ENCODE measurements at regions not wholly inside any gene's neighbourhood (a gene's known extent, or its start where the extent isn't known, plus 50 kb on each side); places are given as distances from the start of the nearest gene placed in this dataset.

GRCh38 chr9:79988126-79988525 lies 416.4 kb downstream of the TLE4 start:
- DNase-seq (no peak), ATAC-seq (ENCODE audit: low read depth) (no peak)
- Mint-ChIP-seq H3K36me3 (no peaks in the 10 kb centered on the region), H3K27me3 (no peaks in the 10 kb centered on the region), H3K9me3 (no peaks in the 10 kb centered on the region), H3K4me3 (no peak overlapping the region), H3K27ac (no peak overlapping the region), H3K4me1 (no peaks in the 10 kb centered on the region)
- POLR2A ChIA-PET: no interaction called here

DNA sequence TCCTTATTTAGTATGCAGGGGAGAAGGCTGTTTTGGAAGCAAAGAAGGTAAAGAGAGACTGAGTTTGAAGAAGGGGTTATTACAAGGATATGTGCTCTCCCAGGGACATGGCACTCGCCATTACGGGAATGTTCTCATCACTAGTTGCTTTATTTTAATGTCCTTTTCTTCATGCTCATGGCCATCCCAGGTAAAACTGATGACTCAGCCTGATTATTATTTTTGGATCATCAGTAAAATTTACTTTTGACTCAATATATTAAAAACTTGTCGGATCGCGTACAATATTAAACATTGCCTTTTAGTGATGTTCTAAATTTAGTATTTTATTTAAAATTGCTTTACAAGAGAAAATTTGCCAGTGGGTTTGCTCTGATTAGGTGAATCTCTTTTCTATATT lies 414.7 kb downstream of the TLE4 start:
- H3K4me1 Mint-ChIP-seq: no peaks in the 10 kb centered on the region
- H3K9me3 Mint-ChIP-seq: no peaks in the 10 kb centered on the region
- no peak for ATAC-seq (ENCODE audit: low read depth)
- H3K27ac Mint-ChIP-seq: no peak overlapping the region
- POLR2A ChIA-PET: no interaction called here
- no peak for DNase-seq
- H3K36me3 Mint-ChIP-seq: no peaks in the 10 kb centered on the region
- no peaks in the 10 kb centered on the region for H3K27me3 Mint-ChIP-seq
- no peak overlapping the region for H3K4me3 Mint-ChIP-seq

DNA sequence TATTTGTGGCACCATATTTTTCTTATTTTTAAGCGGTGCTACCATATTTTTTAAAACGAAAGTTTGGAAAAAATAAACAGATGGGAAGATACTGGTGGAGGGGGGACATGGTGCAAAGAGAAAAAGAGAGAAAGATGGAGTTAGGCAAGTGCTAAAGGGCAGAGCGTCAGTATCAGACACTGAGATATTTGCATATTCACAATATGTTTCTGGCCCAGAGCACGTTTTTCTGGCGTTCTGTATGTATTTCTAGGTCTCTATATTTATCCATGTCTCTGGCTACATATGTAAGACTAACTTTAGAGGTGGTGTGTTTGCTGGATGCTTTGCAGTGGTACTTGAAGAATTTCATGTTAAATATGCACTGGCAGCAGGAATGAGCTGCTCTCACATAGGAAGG lies 414.0 kb downstream of the TLE4 start:
- H3K27ac Mint-ChIP-seq: no peak overlapping the region
- no peaks in the 10 kb centered on the region for H3K36me3 Mint-ChIP-seq
- DNase-seq (no peak), ATAC-seq (ENCODE audit: low read depth) (no peak)
- POLR2A ChIA-PET: no interaction called here
- H3K4me1 Mint-ChIP-seq: no peaks in the 10 kb centered on the region
- no peak overlapping the region for H3K4me3 Mint-ChIP-seq
- no peaks in the 10 kb centered on the region for H3K9me3 Mint-ChIP-seq
- H3K27me3 Mint-ChIP-seq: no peaks in the 10 kb centered on the region

DNA sequence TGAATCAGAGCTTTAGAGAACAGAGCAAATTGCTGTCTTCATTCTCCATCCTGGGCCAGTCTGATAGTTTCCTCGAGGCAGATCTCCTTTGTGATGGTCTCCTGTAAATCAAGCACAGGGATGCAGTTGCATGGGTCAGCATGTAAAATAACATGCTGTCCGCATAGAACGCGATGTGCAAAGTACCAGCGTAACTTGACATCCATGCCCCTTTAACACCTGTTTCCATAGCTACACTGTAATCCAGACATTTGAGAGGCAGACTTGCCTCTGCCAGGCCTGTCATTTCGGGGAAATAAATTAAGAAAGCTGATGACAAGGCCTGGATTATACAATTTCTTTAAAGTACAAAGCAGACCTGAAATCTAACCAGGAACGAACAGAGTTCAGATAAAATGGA lies 413.5 kb downstream of the TLE4 start:
- Mint-ChIP-seq H3K4me1 (no peaks in the 10 kb centered on the region), H3K27ac (no peak overlapping the region), H3K4me3 (no peak overlapping the region), H3K36me3 (no peaks in the 10 kb centered on the region), H3K27me3 (no peaks in the 10 kb centered on the region), H3K9me3 (no peaks in the 10 kb centered on the region)
- ATAC-seq (ENCODE audit: low read depth): no peak
- POLR2A ChIA-PET: no interaction called here
- no peak for DNase-seq

GRCh38 chr9:79984429-79985067 lies 412.8 kb downstream of the TLE4 start:
- H3K9me3 Mint-ChIP-seq: no peaks in the 10 kb centered on the region
- ATAC-seq (ENCODE audit: low read depth) (no peak), DNase-seq (no peak)
- POLR2A ChIA-PET: no interaction called here
- H3K27me3 Mint-ChIP-seq: no peaks in the 10 kb centered on the region
- no peaks in the 10 kb centered on the region for H3K4me1 Mint-ChIP-seq
- H3K27ac Mint-ChIP-seq: no peak overlapping the region
- no peaks in the 10 kb centered on the region for H3K36me3 Mint-ChIP-seq
- no peak overlapping the region for H3K4me3 Mint-ChIP-seq

- peaks cover 2% of the 10 kb centered on the region for H3K27me3 Mint-ChIP-seq
- DNase-seq (no peak), ATAC-seq (ENCODE audit: low read depth) (no peak)
- no peak overlapping the region for H3K4me3 Mint-ChIP-seq
- H3K9me3 Mint-ChIP-seq: no peaks in the 10 kb centered on the region
- H3K27ac Mint-ChIP-seq: no peak overlapping the region
- POLR2A ChIA-PET: no interaction called here
- no peaks in the 10 kb centered on the region for H3K36me3 Mint-ChIP-seq
- H3K4me1 Mint-ChIP-seq: no peaks in the 10 kb centered on the region
These were observed 408.7 kb downstream of the TLE4 start for GRCh38 chr9:79980432-79980831.

GRCh38 chr9:79977510-79978197 lies 405.9 kb downstream of the TLE4 start:
- no peak overlapping the region for H3K27ac Mint-ChIP-seq
- DNase-seq: no peak
- H3K4me3 Mint-ChIP-seq: no peak overlapping the region
- no peaks in the 10 kb centered on the region for H3K4me1 Mint-ChIP-seq
- no peaks in the 10 kb centered on the region for H3K36me3 Mint-ChIP-seq
- ATAC-seq (ENCODE audit: low read depth): no peak
- peaks cover 2% of the 10 kb centered on the region for H3K27me3 Mint-ChIP-seq
- POLR2A ChIA-PET: no interaction called here
- H3K9me3 Mint-ChIP-seq: no peaks in the 10 kb centered on the region

DNA sequence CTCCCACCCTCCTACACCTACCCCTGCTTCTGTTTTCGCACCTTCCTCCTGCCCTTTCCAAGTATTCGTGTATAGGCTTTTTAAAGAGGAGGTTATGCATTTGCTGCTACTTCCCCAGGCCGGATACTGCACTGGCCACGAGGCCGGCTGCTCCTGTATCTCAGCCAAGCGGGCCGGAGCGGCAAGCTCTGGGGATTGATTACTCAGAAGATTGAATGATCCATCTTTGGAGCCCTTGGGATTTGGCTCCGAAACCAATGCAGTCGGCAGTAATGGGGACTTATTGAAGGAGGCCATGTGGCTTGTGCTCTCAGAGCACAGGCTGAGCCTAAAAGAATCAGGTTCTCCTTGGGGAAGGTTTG lies 405.3 kb downstream of the TLE4 start:
- Mint-ChIP-seq H3K4me1 (no peaks in the 10 kb centered on the region), H3K9me3 (peaks cover 2% of the 10 kb centered on the region), H3K36me3 (no peaks in the 10 kb centered on the region), H3K27me3 (peaks cover 2% of the 10 kb centered on the region), H3K4me3 (no peak overlapping the region), H3K27ac (no peak overlapping the region)
- ATAC-seq (ENCODE audit: low read depth): no peak
- POLR2A ChIA-PET: no interaction called here
- DNase-seq: no peak

DNA sequence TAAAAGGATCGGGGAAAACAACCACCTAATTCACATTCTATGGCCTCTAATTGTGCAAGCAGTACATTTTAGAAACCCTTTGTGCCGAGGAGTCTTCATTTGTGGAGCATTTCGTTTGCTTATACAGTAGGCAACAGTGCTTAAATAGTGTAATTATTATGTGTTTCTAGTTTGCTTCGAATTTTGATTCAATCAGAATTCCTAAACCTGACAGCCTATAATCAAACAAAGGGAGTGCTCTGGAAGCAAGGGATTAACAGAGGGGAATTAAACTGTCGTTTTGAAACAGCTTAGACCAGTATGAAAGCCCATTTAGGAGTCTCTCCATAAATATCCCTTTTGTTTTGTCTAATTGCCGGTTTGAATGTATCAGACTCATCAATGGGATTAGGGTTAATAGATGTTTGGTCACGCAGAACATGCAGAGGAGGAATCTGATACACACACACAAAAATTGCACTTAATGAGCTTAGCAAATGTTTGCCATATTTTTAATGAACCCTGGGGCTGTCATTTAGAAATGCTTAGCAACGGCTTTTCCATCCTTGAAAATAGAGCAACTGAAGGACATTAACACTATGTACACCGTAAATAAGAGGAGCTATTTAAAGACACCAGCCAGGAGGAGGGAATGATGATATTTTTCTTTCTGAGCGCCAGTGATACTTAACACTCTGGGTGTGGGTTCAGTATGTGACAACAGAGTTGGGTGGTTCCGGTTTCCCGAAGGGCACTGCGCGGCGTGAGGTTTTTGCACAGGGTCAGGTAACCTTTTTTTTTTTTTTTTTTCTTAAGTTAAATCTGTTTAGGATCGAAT lies 404.7 kb downstream of the TLE4 start:
- H3K36me3 Mint-ChIP-seq: no peaks in the 10 kb centered on the region
- H3K27ac Mint-ChIP-seq: no peak overlapping the region
- no peaks in the 10 kb centered on the region for H3K4me1 Mint-ChIP-seq
- H3K27me3 Mint-ChIP-seq: peaks cover 2% of the 10 kb centered on the region
- POLR2A ChIA-PET: no interaction called here
- DNase-seq (no peak), ATAC-seq (ENCODE audit: low read depth) (no peak)
- H3K9me3 Mint-ChIP-seq: peaks cover 2% of the 10 kb centered on the region
- H3K4me3 Mint-ChIP-seq: no peak overlapping the region

DNA sequence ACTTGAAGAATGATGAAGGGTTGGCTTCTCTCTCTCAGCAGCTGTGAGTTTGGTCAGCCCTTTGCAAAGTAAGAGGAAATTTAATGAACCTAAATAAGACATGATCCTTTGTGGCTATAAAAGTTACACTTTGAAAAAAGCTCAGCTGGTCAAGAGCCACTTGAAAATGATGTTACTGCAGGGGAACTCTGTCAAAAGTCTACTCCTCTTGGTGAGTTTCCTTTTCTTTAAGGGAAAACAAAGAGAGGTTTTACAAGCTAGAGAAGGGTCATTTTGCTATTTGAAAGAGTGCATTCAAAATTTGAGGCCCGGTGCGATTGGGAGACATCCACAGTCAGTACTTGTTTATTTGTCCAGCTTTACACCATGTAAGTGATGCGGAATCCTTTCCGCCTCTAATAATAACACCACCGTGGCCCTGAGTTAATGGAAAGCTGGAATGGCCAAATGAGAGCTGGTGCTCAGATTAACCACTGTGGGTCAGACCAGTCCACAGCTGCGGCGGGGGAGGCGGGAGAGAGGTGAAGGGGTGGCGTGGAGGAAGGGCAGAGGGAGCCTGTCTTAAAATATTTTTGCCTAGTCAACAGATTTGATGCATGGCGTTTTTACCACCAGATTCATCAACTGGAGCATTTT lies 404.0 kb downstream of the TLE4 start:
- no peaks in the 10 kb centered on the region for H3K4me1 Mint-ChIP-seq
- no peak overlapping the region for H3K4me3 Mint-ChIP-seq
- H3K27ac Mint-ChIP-seq: no peak overlapping the region
- no peaks in the 10 kb centered on the region for H3K36me3 Mint-ChIP-seq
- ATAC-seq (ENCODE audit: low read depth): no peak
- H3K27me3 Mint-ChIP-seq: peaks cover 2% of the 10 kb centered on the region
- peaks cover 4% of the 10 kb centered on the region for H3K9me3 Mint-ChIP-seq
- POLR2A ChIA-PET: no interaction called here
- no peak for DNase-seq

GRCh38 chr9:79974806-79975422 lies 403.1 kb downstream of the TLE4 start:
- Mint-ChIP-seq H3K27me3 (peaks cover 2% of the 10 kb centered on the region), H3K4me1 (no peaks in the 10 kb centered on the region), H3K9me3 (peaks cover 4% of the 10 kb centered on the region), H3K36me3 (no peaks in the 10 kb centered on the region), H3K27ac (no peak overlapping the region), H3K4me3 (no peak overlapping the region)
- POLR2A ChIA-PET: no interaction called here
- ATAC-seq (ENCODE audit: low read depth) (no peak), DNase-seq (no peak)

GRCh38 chr9:79973627-79974026 lies 401.9 kb downstream of the TLE4 start:
- H3K27me3 Mint-ChIP-seq: peaks cover 4% of the 10 kb centered on the region
- no peak for DNase-seq
- no peaks in the 10 kb centered on the region for H3K36me3 Mint-ChIP-seq
- H3K4me1 Mint-ChIP-seq: no peaks in the 10 kb centered on the region
- no peak overlapping the region for H3K4me3 Mint-ChIP-seq
- peaks cover 4% of the 10 kb centered on the region for H3K9me3 Mint-ChIP-seq
- no peak for ATAC-seq (ENCODE audit: low read depth)
- no peak overlapping the region for H3K27ac Mint-ChIP-seq
- POLR2A ChIA-PET: no interaction called here

DNA sequence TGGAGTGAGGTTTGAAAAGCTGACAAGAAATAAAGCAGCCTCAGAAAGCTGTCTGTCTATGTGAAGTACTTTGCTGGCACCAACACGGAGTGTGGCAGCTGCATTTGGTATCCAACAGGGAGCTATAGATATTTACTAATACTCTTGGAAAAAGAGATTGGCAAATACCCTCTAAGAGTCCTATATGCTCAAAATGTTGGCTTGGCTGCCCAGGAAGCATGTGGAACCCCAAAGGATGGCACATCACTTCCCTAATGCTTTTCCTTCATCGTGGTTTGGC lies 398.3 kb downstream of the TLE4 start:
- peaks cover 4% of the 10 kb centered on the region for H3K9me3 Mint-ChIP-seq
- POLR2A ChIA-PET: no interaction called here

More for the DNA sequence above, 398.3 kb downstream of the TLE4 start:
- peaks cover 11% of the 10 kb centered on the region for H3K27me3 Mint-ChIP-seq
- H3K4me1 Mint-ChIP-seq: no peaks in the 10 kb centered on the region
- ATAC-seq (ENCODE audit: low read depth) (no peak), DNase-seq (no peak)
- no peak overlapping the region for H3K4me3 Mint-ChIP-seq
- no peaks in the 10 kb centered on the region for H3K36me3 Mint-ChIP-seq
- H3K27ac Mint-ChIP-seq: no peak overlapping the region

All from activated naive CD8-positive, alpha-beta T cell treated with anti-CD3 and anti-CD28 coated beads, Interleukin-2, amount 10 ng/mL, durations not matched to agents 7 days and 5 days (primary cell).